ENCODE measurements at regions not wholly inside any gene's neighbourhood (a gene's known extent, or its start where the extent isn't known, plus 50 kb on each side); places are given as distances from the start of the nearest gene placed in this dataset.

DNA sequence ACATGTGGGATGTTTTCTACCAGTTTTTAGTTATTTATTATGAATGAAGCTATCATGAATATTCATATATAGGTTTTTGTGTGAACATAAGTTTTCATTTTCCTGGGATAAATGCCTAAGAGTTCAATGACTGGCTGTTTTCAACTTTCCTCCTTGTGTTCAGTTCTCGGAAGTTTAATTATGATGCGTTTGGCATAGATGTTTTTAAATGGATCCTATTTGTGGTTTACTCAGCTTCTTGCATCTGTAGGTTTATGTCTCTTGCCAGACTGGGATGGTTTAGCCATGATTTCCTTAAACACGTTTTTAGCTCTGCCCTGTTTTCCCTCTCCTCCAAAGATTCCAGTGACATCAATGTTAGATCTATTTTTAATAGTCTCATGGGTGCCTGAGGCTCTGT, 411.1 kb upstream of the CDH4 start:
- TF ChIP-seq, protein P1, sequence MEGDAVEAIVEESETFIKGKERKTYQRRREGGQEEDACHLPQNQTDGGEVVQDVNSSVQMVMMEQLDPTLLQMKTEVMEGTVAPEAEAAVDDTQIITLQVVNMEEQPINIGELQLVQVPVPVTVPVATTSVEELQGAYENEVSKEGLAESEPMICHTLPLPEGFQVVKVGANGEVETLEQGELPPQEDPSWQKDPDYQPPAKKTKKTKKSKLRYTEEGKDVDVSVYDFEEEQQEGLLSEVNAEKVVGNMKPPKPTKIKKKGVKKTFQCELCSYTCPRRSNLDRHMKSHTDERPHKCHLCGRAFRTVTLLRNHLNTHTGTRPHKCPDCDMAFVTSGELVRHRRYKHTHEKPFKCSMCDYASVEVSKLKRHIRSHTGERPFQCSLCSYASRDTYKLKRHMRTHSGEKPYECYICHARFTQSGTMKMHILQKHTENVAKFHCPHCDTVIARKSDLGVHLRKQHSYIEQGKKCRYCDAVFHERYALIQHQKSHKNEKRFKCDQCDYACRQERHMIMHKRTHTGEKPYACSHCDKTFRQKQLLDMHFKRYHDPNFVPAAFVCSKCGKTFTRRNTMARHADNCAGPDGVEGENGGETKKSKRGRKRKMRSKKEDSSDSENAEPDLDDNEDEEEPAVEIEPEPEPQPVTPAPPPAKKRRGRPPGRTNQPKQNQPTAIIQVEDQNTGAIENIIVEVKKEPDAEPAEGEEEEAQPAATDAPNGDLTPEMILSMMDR (conservative IDR thresholded peaks at IDR 0.05; ENCODE audit: low read depth, low read length), result no peak
- no peak overlapping the region for H3K4me3 ChIP-seq (ENCODE audit: low read depth, low read length)
- no peak for DNase-seq (ENCODE audit: low read depth)

DNA sequence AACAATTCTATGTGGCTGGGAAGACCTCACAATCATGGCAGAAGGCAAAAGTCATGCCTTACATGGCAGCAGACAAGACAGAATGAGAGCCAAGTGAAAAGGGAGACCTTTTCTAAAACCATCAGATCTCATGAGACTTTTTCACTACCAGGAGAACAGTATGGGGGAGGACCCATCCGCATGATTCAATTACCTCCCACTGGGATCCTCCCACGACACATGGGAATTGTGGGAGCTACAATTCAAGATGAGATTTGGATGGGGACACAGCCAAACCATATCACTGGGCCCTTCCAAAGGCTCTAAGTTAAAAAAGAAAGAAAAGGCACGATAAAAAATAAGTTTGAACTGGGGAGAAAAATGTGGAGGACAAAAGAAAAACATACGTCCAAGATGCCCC, 406.9 kb upstream of the CDH4 start:
- no peak for DNase-seq (ENCODE audit: low read depth)
- TF ChIP-seq, protein P1 (conservative IDR thresholded peaks at IDR 0.05; ENCODE audit: low read depth, low read length), result no peak
- H3K4me3 ChIP-seq (ENCODE audit: low read depth, low read length), result no peak overlapping the region

DNA sequence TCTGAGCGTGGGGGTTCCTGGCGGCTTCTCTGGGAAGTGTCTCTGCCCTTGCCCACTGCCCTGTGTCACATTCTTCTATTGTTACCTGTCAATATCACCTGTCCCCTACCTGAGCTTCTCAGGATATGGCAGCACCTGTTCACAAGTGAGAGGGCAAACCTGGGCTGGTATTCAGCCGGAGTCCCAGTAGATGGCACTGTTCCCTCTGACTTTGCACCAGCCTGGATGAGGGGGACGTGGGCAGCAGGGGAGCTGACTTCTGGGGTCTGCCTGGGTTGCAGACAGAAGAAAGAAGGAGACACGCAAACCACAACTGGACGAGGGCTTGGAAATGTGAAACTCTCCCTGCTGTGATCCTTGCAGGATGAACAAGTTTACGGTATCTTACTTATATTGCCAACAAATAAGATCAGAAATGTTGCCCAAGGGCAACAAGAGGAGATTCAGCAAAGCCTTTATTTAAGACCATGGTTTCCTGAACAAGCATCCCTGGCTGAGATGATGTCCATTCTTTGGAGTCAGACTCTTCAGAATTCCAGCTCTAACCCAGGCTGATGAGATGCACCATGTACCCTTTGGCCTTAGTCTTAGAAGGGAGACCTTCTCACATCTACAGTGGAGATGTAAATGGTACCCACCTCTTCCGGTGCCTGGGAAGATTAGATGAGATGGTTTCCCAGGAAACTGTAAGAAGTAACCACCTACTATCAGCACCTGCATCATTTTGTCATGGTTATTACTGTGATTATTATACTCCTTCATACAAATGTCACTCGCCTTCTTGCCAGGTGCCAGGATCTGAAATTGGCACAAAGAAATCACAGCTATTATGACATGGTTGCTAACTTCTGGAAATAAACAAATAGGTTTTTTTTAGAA, 400.0 kb upstream of the CDH4 start:
- TF ChIP-seq, protein P1 (conservative IDR thresholded peaks at IDR 0.05; ENCODE audit: low read depth, low read length), result peak; percentile 66
- no peak for DNase-seq (ENCODE audit: low read depth)
- H3K4me3 ChIP-seq (ENCODE audit: low read depth, low read length), result no peak overlapping the region

DNA sequence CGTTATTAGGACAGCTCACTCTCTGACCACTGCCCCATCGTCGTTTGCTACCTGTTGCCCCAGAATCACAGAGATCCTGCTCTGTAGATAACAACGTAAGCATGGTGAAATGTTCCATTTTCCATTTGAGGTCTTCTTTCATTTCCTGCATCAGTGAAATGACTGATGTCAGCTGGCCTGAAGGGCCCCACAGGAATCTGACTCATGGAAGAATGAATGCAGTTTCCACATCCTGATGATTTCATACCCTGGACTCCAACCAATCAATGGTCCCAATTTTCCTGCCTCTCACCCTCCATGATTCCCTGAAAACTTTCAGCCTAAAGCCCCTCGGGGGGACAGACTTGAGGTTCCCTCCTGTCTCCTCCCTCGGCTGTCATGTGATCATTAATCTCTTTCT, 394.4 kb upstream of the CDH4 start:
- no peak overlapping the region for H3K4me3 ChIP-seq (ENCODE audit: low read depth, low read length)
- no peak for DNase-seq (ENCODE audit: low read depth)
- TF ChIP-seq, protein P1 (conservative IDR thresholded peaks at IDR 0.05; ENCODE audit: low read depth, low read length), result no peak

DNA sequence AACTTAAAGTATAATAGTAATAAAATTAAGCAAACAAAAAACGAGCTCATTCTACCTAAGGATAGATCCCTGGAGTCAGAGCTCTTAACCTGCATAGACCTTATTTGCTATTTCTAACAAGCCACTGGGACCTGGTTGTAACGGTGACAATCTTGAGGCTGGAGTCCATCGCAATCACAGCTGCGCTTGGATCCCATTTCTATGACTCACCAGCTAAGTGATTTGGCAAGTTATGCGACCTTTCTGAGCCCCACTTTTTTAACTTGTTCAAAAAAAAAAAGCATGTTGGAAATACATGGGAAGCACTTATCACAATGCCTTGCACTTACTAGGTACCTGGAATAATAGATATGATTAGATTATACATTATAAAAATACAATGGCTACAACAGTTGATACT, 389.5 kb upstream of the CDH4 start:
- DNase-seq (ENCODE audit: low read depth), result no peak
- H3K4me3 ChIP-seq (ENCODE audit: low read depth, low read length), result no peak overlapping the region
- TF ChIP-seq, protein P1 (conservative IDR thresholded peaks at IDR 0.05; ENCODE audit: low read depth, low read length), result no peak

DNA sequence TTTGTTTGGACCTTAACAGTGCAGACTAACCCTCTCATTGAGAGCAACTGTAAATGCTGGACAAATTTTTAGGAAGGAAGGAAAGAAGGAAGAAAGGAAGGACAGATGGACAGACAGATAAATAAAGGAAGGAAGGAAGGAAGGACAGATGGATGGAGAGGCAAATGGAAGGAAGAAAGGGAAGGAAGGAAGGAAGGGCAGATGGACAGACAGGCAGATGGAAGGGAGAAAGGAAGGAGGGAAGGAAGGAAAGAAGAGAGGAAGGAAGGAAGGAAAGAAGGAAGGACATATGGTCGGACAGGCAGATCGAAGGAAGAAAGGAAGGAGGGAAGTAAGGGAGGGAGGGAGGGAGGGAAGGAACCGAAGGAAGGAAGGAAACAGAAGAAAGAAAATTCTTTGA, 388.5 kb upstream of the CDH4 start:
- DNase-seq (ENCODE audit: low read depth), result no peak
- TF ChIP-seq, protein P1 (conservative IDR thresholded peaks at IDR 0.05; ENCODE audit: low read depth, low read length), result no peak
- H3K4me3 ChIP-seq (ENCODE audit: low read depth, low read length), result no peak overlapping the region

DNA sequence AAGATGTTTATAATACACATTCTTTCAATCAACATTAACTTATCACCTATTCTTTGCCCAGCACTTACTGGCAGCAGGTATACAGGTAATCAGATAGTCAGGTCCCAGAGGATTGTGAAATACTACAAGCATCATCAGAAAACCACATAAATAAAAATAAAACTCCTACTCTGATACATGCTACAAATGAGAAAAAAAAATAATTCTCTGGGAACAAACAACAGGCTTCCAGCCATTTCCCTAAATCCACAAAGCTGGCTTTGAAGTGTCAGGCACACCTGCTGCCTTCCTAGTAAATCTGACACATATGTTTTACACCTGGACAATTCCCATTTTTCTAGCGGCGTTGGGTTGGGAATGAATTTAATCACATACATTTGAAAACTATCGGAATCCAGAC, 384.5 kb upstream of the CDH4 start:
- no peak for DNase-seq (ENCODE audit: low read depth)
- no peak overlapping the region for H3K4me3 ChIP-seq (ENCODE audit: low read depth, low read length)
- TF ChIP-seq, protein P1 (conservative IDR thresholded peaks at IDR 0.05; ENCODE audit: low read depth, low read length), result no peak
